GM12892 (cell line): ENCODE measurements at regions not wholly inside any gene's neighbourhood (a gene's known extent, or its start where the extent isn't known, plus 50 kb on each side); places are given as distances from the start of the nearest gene placed in this dataset.

Experiments used
- POLR2A ChIP-seq: IDR thresholded peaks from 2 replicates; pipeline ENCODE4 v1.6.1; 2011; ENCODE audit warnings: low read depth, low read length, control low read depth
- POLR2AphosphoS5 ChIP-seq: IDR thresholded peaks from 2 replicates; pipeline ENCODE4 v1.6.1; 2011; ENCODE audit warnings: low read depth, low read length, control low read depth

GRCh38 chr5:2656206-2656605 lies 95.3 kb downstream of the IRX2 start:
- no peak for TF ChIP-seq POLR2A
- TF ChIP-seq POLR2AphosphoS5, result no peak
